HK-2 (cell line): ENCODE measurements at regions not wholly inside any gene's neighbourhood (a gene's known extent, or its start where the extent isn't known, plus 50 kb on each side); places are given as distances from the start of the nearest gene placed in this dataset.
"Not testable (repeated sequence)": the region's sequence is repeated elsewhere in the genome, so short reads cannot be mapped to it uniquely, and the experiment has no call there.

Experiments used
- DNase-seq: peaks from one replicate; pipeline ENCODE4 v3.0.0-alpha.2; 2018; ENCODE audit not compliant: unreplicated experiment

DNA sequence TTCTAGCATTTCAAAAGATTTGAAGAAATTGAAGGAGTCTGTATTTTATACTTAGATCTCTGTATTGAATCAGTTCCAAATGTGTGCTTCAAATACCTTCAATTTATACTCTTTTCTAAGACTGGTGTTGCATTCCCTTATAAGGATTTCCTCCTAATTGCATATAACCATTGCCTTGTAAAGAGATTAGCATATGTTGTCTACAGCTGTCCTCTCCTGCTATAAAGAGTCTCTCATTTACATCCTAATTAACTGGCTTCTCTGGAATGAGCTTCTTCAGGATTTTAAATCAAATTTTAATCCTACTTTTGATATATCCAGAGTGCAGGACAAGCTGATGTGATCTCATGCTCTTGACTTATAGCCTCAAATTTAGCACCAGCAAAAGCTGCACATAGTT, 957.3 kb downstream of the XPNPEP1 start:
- DNase-seq = no peak

DNA sequence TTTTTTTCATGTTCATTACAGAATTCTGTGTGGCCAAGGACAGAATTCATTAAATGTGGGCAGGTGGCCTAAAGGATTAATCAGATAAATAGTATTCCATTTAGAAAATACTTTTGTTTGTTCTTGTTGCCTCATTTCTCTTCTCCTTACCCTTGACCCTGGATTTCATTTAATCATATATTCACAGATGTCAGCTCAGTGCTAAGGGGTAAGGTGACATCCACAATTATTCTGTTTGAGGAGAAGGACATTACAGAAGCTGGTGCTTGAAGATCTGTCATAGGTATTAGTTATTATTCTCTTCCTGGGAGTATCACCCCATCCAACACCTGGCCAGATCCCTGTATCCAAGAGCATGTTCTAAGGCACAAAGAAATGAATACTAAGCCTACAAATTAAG, 961.1 kb downstream of the XPNPEP1 start:
- no peak for DNase-seq

DNA sequence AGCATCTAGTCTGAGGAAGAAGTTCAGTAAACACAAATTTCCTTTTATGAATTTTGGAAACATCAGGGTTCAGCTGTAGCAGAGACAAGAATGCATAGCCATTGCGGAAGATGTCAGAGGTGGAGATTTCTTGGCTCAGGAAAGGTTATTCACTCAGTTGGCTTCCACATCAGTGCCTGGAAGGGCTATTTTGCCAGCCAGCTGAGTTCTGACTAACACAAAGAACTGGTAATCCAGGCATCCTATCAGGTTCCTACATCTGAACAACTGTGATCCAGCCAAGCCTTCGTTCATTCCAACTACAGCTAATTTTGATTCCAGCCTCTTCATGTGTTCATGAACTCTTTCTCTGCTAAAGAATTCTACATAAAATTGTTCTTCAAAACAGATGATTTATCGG, 965.6 kb downstream of the XPNPEP1 start:
- no peak for DNase-seq

DNA sequence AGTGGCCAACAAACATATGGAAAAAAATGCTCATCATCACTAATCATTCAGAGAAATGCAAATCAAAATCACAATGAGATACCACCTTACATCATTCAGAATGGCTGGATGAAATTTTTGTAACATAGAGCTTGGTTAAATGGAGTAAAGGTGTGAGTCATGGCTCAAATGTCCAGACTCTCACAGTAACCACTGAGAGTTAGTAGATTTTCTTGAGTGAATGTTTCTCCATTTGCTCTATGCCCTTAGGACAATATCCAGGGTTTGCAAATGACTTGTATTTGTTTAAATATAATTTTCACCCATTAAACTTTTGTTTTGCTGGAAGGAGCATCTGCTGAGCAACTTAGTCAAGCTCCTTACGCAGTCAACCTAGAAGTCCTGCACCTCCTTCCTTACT, 967.2 kb downstream of the XPNPEP1 start:
- DNase-seq = no peak

DNA sequence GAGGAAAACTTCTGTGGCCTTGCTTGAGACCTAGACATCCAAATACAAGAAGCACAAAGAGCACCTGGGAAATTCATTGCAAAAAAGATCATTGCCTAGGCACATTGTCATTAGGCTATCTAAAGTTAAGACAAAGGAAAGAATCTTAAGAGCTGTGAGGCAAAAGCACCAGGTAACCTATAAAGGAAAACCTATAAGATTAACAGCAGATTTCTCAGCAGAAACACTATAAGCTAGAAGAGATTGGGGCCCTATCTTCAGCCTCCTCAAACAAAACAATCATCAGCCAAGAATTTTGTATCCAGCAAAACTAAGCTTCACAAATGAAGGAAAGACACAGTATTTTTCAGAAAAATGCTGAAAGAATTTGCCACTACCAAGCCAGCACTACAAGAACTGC, 1003.3 kb downstream of the XPNPEP1 start:
- not testable (repeated sequence) for DNase-seq

DNA sequence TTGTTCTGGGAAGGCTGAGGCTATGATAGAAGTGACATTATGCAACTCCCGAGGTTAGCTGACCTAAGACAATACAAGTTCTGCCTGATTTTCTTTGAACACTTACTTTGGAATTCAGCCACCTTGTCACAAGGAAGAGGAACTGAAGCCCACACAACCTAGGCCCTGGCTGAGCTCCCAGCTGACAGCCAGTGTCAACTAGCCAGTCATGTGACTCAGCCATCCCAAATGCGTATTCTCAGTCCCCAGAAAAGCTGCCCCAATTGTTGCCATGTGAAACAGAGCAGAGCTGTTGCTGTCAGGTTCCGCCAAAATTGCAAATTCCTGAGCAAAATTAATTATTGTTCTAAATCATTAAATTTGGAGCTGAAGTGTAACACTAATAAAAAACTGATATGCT, 1010.0 kb downstream of the XPNPEP1 start:
- DNase-seq = no peak

DNA sequence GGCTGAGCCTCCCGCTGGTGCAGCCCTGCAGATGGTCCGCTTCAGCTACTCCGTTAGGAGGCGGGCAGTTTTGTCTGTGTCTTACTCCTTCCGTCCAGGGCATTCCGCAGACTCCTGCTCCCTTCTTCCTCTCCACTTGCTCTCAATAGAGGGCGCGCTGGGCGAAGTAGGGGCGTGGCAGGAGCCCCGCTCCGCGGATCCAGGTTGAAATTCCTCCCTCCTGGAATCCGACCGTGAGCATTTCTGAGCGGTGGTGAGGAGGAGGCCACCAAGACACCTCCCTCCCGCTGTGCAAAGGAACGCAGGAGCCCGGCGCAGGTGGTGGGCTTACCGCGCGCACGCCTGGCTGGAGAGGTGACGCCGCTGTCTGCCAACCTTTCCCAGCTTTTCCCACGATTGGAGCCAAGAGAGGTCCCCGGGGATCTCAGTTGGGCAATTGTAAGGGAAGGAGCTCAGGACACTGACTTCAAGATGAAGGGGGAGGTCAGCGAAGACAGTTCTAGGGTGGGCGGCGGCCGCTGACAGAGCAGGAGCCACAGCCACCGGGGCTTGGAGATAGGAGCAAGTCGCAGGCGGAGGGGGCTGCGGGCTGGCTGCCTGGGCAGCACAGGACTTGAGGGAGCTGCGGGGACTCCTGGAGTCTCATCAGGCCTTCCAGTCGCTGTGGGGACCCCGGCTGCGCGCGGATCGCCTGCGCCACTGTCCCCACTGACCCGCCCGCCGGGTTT, 1011.3 kb downstream of the XPNPEP1 start:
- peak; percentile 58 for DNase-seq

DNA sequence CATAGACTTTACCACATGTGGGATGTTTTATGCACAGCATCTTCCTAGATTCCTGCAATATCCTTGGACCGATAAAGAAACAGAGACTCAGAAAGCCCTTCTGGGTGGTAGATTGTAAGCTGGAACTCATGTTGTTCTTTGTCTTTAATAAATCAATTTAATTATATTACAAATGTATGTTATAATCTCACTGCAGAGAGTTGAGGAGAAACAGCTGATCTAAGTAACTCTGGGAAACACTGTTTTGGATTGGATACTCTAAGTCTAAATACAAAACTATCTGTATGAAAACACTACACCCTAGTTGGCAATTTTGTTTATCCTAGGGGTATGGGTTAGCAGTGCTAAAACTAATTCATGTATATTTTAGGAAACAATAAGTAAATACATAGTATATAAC, 1015.2 kb downstream of the XPNPEP1 start:
- no peak for DNase-seq

DNA sequence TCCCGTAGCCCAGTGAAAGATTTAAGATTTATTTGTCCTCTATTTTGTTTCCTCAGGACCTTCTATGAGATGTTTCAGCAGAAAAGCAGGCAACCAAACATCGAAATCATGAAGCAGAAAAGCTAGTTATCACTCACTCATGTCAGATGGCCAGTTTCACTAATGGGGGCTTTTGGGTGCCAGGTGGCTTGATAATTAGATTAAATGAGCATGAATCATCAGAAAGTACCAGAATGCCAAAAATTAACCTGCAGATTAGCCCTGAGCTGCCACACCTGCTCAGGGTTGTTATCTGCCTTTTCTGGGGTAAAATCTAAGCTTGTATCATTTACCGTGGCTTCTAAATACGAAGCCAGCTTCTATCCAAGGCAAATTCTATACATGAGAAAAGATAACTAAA, 1017.5 kb downstream of the XPNPEP1 start:
- no peak for DNase-seq

DNA sequence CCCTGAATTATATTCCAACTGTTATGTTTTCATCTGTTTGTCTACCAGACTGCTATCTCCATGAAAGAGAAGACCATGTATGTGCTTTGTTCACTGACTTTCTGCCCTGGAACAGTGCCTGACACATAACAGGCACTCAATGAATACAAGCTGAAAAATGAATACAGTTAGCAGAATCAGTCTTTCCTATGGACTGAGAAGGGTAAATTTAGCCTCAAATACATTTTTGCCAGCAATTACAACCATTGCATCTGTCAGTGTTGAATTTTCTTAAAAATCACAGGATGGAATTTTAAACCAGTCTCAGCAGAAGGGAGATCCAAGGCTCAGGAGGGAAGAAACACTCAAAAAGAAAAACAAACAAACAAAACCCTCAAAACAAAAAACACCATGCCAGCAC, 1018.1 kb downstream of the XPNPEP1 start:
- no peak for DNase-seq

DNA sequence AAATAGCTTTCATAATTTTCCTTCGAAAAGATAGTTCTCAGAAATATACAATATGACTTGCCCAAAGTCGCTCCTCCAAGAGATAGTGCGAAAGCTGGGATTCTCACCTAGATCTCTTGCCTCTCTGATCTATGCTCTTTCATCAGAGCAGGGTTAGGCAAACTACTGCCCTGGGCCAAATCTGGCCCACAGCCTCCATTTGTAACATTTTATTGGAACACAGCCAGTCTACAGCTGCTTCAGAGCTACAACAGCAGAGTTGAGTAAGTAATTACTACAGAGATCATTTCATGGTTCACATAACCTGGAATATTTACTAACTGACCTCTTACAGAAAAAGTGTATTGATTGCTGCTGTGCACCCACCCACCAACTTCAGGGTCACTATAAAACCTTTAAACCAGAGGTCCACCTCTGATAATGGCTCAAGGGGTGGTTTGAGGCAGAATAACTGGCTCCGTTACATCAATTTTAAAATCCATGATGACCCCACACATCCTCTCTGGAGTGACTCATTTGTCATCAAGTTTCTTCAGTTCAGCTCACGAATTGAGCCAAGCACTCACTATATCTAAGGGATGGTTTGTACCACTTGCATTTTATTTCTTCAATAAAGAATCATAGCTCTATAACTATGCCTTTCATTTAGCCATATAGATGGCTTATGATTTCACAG, 1019.0 kb downstream of the XPNPEP1 start:
- DNase-seq = no peak

DNA sequence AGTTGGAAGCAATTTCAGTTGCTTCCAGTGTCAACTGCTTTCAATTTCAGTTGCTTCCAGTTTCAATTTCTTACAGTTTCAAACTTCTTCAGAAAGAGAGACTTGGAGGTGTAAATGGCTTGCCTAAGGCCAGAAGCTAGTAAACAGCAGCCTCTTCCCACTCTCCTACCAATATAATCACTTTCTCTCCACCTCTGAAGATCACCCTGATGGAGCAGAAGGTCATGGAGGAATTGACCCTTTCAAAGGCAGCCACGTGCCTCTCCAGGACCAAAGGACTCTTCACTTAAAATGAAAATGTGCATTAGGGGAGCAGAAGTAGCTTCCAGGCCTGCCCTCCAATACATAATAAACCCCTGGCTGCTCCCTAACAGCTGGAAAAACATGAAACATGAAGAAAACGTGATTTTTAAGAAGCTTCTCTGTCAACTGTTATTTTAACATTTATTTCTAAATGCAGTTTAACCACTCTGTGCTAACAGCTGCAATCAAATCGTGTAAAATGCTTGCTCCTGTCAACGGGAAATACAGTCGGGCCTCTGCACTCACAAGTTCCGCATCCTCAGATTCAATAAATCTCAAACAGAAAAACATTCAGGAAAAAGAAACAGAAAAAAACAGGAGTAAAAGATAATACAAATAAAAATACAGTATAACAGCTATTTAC, 1020.6 kb downstream of the XPNPEP1 start:
- no peak for DNase-seq

DNA sequence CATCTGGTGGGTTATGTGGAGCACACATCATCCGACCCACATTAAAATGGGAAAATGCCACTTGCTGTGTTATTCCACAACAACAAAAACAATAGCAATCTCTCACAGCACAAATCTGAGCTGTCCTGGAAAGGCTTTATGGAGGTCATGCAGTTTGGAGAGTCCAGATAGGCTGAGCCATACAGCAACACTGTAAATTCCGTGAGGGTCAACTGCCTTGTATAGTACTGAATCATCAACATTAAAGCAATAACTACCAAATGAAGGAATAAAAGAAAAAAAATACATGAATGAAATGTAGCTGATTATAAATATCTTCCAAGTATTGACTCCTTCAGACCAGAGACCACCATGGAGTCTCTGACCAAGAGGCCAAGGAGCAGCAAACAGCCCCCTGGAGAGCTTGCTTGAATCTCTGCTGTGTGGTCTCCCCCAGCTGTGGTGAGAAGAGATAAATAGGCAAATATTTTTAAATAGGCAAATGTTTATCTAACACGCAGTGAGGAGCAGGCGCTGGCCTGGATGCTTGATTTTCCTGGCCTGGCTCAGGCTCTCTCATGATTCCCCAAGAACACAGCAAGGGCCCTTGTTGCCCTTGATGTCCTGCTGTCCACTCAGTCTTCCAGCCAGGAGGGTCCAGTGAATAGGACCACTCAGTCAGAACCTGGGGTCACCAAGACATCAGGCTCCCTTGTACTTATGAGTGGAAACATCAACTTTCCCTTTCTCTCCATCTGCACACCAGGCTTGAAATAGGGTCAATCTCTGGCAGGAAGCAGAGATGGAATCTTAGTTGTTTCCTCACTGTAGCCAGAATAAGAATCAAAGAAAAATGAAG, 1021.3 kb downstream of the XPNPEP1 start:
- no peak for DNase-seq

DNA sequence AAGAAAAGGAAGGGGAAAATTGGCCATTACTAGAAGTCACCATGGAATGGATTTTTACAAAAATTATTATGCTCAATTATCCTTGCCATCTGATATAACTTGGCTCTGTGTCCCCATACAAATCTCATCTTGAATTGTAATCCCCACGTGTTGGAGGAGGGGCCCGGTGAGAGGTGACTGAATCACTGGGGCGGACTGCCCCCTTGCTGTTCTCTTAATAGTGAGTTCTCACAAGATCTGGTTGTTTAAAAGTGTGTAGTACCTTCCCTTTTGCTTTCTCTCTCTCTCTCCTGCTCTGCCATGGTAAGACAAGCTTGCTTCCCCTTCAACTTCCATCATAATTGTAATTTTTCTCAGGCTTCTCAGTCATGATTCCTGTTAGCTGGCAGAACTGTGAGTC, 1023.6 kb downstream of the XPNPEP1 start:
- DNase-seq = no peak

DNA sequence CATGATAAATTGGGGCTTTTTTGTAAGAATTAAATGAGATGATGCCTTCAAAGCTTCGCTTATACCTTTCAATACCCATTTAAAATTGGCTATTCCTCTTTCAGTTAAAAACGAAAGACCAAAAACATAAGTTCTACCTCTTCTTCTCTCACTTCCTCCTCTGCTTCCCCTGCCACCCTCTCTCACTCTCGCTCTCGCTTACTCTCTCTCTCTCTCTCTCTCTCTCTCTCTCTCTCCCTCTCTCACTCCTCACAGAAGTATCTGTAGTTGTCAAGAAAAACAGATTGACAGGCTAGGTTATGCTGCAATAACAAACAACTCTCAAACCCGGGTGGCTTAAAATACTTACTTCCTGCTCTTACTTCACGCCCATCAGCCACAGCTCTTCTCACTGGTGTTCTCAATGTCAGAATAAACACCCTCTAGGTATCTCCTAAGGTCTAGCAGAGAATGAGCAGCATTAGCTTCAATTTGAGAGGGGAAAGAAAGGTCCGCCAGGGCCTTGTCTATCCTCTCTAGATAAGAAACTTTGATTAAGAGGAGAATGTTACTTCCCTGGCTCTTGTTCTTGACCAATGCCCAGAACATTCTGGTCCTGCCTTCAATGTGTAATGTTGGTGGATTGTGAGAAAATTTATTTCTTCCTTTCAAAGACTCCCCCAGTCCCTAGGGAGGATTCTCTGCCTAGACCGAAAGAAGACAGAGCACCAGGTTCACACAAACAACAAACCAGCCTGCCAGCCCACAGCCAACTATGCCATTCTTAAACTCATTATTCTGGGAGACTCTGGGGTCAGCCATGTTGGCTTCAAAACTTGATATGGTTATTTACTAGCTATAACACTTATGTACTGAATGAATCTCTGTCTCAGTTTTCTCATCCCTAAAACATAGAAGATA, 1028.7 kb downstream of the XPNPEP1 start:
- no peak for DNase-seq

DNA sequence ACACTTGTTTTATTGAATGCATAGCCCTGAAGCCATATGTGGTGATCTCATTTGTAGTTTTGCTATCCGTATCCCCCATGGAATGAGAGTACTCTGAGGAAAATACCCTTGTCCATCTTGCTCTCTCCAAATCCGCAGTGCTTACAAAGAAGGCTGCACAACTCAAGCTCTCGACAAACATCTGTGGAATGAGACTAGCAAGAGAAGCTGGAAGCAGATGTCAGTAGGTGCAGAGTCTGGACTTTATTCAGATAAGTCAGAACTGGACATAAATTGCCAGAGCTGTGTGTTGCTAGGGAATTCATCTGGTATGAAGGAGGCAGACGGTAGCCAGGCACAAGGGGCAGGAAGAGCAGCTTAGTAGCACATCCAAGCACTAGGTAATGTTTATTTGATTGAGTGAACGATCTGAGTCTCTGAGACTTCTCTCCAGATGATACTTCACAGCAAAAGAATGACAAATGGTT, 1046.2 kb downstream of the XPNPEP1 start:
- DNase-seq = no peak

DNA sequence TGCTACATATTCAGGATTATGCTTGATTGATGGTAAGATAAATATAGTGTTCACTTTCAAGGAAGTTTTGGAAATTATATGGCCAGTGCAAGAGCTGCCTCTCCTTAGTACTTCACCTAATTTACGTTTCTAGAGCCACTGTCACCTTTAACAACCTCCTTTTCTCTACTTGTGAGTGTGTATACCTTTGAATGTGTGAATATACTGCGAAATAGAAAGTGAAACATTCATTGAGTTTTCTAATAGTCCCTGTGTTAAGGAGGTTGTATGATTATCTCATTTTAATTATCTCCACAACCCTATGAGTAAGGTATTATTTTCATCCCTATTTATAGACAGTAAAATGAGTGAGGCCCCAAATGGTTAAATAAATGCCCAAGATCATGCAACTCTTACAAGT, 1050.5 kb downstream of the XPNPEP1 start:
- DNase-seq = no peak

DNA sequence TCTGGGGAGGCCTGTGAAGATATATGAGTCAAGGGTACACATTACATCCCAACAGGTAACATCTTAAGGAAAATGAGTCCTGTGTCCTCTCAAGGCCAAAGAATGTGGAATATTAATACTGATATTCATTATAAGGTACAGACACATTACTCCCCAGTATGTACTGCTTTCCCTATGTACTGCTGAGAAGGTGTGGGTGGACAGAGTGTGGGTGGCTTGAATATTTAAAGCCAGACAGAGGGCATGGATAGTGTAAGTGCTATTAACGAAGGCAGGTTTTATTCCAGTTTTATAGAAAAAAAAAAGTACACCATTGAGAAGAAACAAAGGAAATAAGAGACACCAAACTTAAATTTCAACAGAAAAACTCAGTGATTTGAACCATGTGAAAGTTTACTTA, 1054.4 kb downstream of the XPNPEP1 start:
- DNase-seq = no peak

DNA sequence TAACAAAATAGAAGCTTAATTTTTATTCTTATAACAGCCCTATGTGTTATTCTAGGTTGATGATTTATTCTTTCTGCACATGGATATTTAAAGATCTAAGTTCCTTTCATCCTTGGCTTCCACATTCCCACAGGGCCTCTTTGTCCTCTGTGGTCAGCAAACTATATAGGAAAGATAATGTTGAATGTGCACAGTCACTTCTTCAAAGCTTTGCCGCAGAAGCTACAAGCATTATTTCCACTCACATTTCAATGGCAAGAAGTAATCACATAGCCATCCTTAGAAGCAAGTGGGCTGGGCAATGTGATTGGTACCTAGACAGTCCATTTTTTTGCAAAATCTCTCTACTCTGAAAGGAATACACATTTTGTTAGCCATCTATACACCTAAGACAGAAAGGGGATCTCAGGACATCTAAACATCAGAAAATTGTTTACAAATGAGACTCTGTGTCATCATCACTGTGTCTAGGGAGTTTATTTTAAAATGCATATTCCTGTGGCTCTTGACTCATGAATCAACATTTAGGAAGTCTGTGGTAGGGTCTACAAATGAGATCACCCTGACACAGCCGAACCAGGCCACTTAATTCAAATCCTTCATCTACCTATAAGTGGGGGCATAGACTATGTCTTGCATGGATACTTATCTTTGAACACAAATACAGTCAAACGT, 1060.5 kb downstream of the XPNPEP1 start:
- DNase-seq = no peak

DNA sequence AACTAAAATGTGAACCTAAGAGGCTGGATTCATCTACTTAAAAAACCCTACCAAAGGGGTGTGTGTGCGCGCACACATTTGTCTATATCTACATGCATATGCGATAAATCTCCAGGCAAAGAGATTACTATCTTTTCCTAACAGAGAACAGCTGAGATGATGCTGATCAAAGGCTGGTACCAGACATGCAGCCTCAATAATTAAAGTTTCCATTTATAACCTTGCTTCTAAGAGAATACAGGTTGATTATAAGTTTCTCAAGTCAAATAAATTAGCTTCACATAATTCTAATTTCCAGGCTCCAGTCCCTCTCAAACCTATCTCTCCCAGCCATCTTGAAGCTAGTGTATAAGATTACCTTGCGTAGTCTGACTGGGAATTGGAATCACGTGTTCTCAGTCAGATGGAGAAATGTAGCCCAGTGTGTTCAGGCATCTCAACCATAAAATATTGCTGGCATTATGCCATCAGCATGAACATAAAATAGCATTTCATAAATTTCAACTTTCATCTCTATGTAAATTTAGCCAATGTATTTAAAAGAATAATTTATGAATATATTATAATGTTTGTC, 1062.0 kb downstream of the XPNPEP1 start:
- no peak for DNase-seq
